Suprapubic skin (tissue), 4 donors: ENCODE measurements at regions not wholly inside any gene's neighbourhood (a gene's known extent, or its start where the extent isn't known, plus 50 kb on each side); places are given as distances from the start of the nearest gene placed in this dataset.

Experiments used
- DNase-seq, 2 donors: peaks; one replicate each; pipeline ENCODE4 v3.0.0-alpha.2; 2019; ENCODE audit warnings: low spot score in 2 of 2
- H3K27ac ChIP-seq: fragments of 200-600 bp; sonication (generic); one replicate; pipeline ENCODE4 v1.5.1; 2019
- H3K27me3 ChIP-seq: fragments of 200-600 bp; sonication (generic); one replicate; pipeline ENCODE4 v1.5.1; 2019
- H3K36me3 ChIP-seq: fragments of 200-600 bp; sonication (generic); one replicate; pipeline ENCODE4 v1.5.1; 2019
- H3K4me1 ChIP-seq: fragments of 200-600 bp; sonication (generic); one replicate; pipeline ENCODE4 v1.5.1; 2019
- H3K4me3 ChIP-seq: fragments of 200-600 bp; sonication (generic); one replicate; pipeline ENCODE4 v1.5.1; 2019; ENCODE audit warnings: mild to moderate bottlenecking
- H3K9me3 ChIP-seq: fragments of 200-600 bp; sonication (generic); one replicate; pipeline ENCODE4 v1.5.1; 2019
- CTCF ChIP-seq, 2 donors: fragments of 200-600 bp in 1 of 2; fragments of 450-650 bp in 1 of 2; sonication (generic) in 1 of 2; IDR thresholded peaks; one replicate each; pipeline ENCODE4 v1.5.1; 2016 to 2019; ENCODE audit warnings: antibody characterized with exemption in 2 of 2, mild to moderate bottlenecking in 1 of 2, moderate library complexity in 1 of 2
- EP300 ChIP-seq: sonication (generic); formaldehyde crosslinking; IDR thresholded peaks from one replicate; pipeline ENCODE4 v1.6.1; 2017; ENCODE audit warnings: antibody characterized with exemption
- POLR2A ChIP-seq, 2 donors: fragments of 450-650 bp; IDR thresholded peaks; one replicate each; pipeline ENCODE4 v1.6.1; 2017; ENCODE audit warnings: antibody characterized with exemption in 2 of 2, mild to moderate bottlenecking in 2 of 2, moderate library complexity in 2 of 2
- POLR2AphosphoS5 ChIP-seq, 3 donors: sonication (generic); formaldehyde crosslinking; IDR thresholded peaks; one replicate each; pipeline ENCODE4 v1.6.1; 2017; ENCODE audit warnings: antibody characterized with exemption in 3 of 3
- WGBS: methylation state at CpG from one replicate; pipeline ENCODE4 v1.1.5; 2018; 5-methylcytosine and 5-hydroxymethylcytosine counted together

GRCh38 chr11:109041876-109042275 lies 377.0 kb downstream of the DDX10 start:
- no peaks in the 10 kb centered on the region for H3K36me3 ChIP-seq
- no peak overlapping the region for H3K4me3 ChIP-seq
- WGBS, result 90% methylated on average over 3 of the region's 3 CpGs
- no peak for DNase-seq
- TF ChIP-seq EP300, result no peak
- no peak for TF ChIP-seq POLR2AphosphoS5 (IDR thresholded peaks at IDR 0.05)
- TF ChIP-seq POLR2A (IDR thresholded peaks at IDR 0.05), result no peak
- H3K9me3 ChIP-seq, result no peaks in the 10 kb centered on the region
- H3K27me3 ChIP-seq, result no peaks in the 10 kb centered on the region
- peaks cover 12% of the 10 kb centered on the region for H3K4me1 ChIP-seq
- H3K27ac ChIP-seq, result no peak overlapping the region

- DNase-seq, result no peak
- TF ChIP-seq POLR2AphosphoS5 (IDR thresholded peaks at IDR 0.05) (no peak), POLR2A (IDR thresholded peaks at IDR 0.05) (no peak), CTCF (IDR thresholded peaks at IDR 0.05) (no peak), EP300 (no peak)
Measured at GRCh38 chr11:109043315-109043714, 378.4 kb downstream of the DDX10 start.

GRCh38 chr11:109046284-109046992 lies 375.6 kb upstream of the C11orf87 start:
- H3K4me3 ChIP-seq, result no peak overlapping the region
- H3K9me3 ChIP-seq, result no peaks in the 10 kb centered on the region
- H3K36me3 ChIP-seq, result no peaks in the 10 kb centered on the region
- TF ChIP-seq POLR2AphosphoS5 (IDR thresholded peaks at IDR 0.05), result no peak
- TF ChIP-seq POLR2A (IDR thresholded peaks at IDR 0.05), result no peak
- no peak for TF ChIP-seq CTCF (IDR thresholded peaks at IDR 0.05)
- no peak for TF ChIP-seq EP300
- no peaks in the 10 kb centered on the region for H3K4me1 ChIP-seq
- no peak overlapping the region for H3K27ac ChIP-seq
- no peak for DNase-seq
- H3K27me3 ChIP-seq, result no peaks in the 10 kb centered on the region
- 86% methylated on average over 11 of the region's 11 CpGs for WGBS

More at GRCh38 chr11:109043315-109043714, 378.4 kb downstream of the DDX10 start:
- Histone ChIP-seq H3K36me3 (no peaks in the 10 kb centered on the region), H3K4me3 (no peak overlapping the region), H3K27ac (no peak overlapping the region), H3K27me3 (no peaks in the 10 kb centered on the region), H3K9me3 (no peaks in the 10 kb centered on the region), H3K4me1 (peaks cover 6% of the 10 kb centered on the region)
- WGBS, result 74% methylated on average over 3 of the region's 3 CpGs

GRCh38 chr11:109048098-109048497 lies 373.9 kb upstream of the C11orf87 start:
- no peak for TF ChIP-seq CTCF (IDR thresholded peaks at IDR 0.05)
- TF ChIP-seq EP300, result no peak
- TF ChIP-seq POLR2A (IDR thresholded peaks at IDR 0.05), result no peak
- TF ChIP-seq POLR2AphosphoS5 (IDR thresholded peaks at IDR 0.05), result no peak
- H3K27me3 ChIP-seq, result no peaks in the 10 kb centered on the region
- DNase-seq, result no peak
- no peaks in the 10 kb centered on the region for H3K9me3 ChIP-seq
- no peak overlapping the region for H3K4me3 ChIP-seq
- H3K4me1 ChIP-seq, result no peaks in the 10 kb centered on the region
- H3K27ac ChIP-seq, result no peak overlapping the region
- H3K36me3 ChIP-seq, result no peaks in the 10 kb centered on the region

GRCh38 chr11:109051200-109051599 lies 370.8 kb upstream of the C11orf87 start:
- TF ChIP-seq EP300 (no peak), POLR2A (IDR thresholded peaks at IDR 0.05) (no peak), CTCF (IDR thresholded peaks at IDR 0.05) (no peak), POLR2AphosphoS5 (IDR thresholded peaks at IDR 0.05) (no peak)
- Histone ChIP-seq H3K4me1 (no peaks in the 10 kb centered on the region), H3K9me3 (no peaks in the 10 kb centered on the region), H3K27me3 (no peaks in the 10 kb centered on the region), H3K4me3 (no peak overlapping the region), H3K36me3 (no peaks in the 10 kb centered on the region), H3K27ac (no peak overlapping the region)
- DNase-seq, result no peak
- WGBS, result 92% methylated on average over 3 of the region's 3 CpGs

GRCh38 chr11:109059402-109059801 lies 362.6 kb upstream of the C11orf87 start:
- Histone ChIP-seq H3K27me3 (no peaks in the 10 kb centered on the region), H3K27ac (no peak overlapping the region), H3K4me1 (no peaks in the 10 kb centered on the region), H3K9me3 (no peaks in the 10 kb centered on the region), H3K4me3 (no peak overlapping the region), H3K36me3 (no peaks in the 10 kb centered on the region)
- DNase-seq, result no peak
- whole genome bisulfite sequencing, result 83% methylated on average over 5 of the region's 5 CpGs
- TF ChIP-seq EP300 (no peak), POLR2A (IDR thresholded peaks at IDR 0.05) (no peak), POLR2AphosphoS5 (IDR thresholded peaks at IDR 0.05) (no peak), CTCF (IDR thresholded peaks at IDR 0.05) (no peak)
